Gastroesophageal sphincter (tissue), 3 donors: ENCODE measurements at regions not wholly inside any gene's neighbourhood (a gene's known extent, or its start where the extent isn't known, plus 50 kb on each side); places are given as distances from the start of the nearest gene placed in this dataset.

Experiments used
- CTCF ChIP-seq, 4 experiments: fragments of 200-600 bp in 2 of 4; fragments of 450-650 bp in 2 of 4; sonication (generic) in 1 of 4; IDR thresholded peaks; one replicate each; pipeline ENCODE4 v1.5.1; 2017 to 2019; ENCODE audit warnings: antibody characterized with exemption in 4 of 4, mild to moderate bottlenecking in 2 of 4, moderate library complexity in 2 of 4
- POLR2A ChIP-seq, 2 donors: fragments of 450-650 bp; IDR thresholded peaks; one replicate each; pipeline ENCODE4 v1.6.1; 2017; ENCODE audit warnings: antibody characterized with exemption in 2 of 2, mild to moderate bottlenecking in 2 of 2, moderate library complexity in 1 of 2
- POLR2AphosphoS5 ChIP-seq: sonication (generic); formaldehyde crosslinking; IDR thresholded peaks from one replicate; pipeline ENCODE4 v1.6.1; 2017; ENCODE audit warnings: antibody characterized with exemption

GRCh38 chr14:95387826-95388445 is 68.2 kb upstream of the CLMN start:
- TF ChIP-seq CTCF (IDR thresholded peaks at IDR 0.05) (no peak), POLR2A (IDR thresholded peaks at IDR 0.05) (no peak), POLR2AphosphoS5 (no peak)
